ENCODE measurements at regions not wholly inside any gene's neighbourhood (a gene's known extent, or its start where the extent isn't known, plus 50 kb on each side); places are given as distances from the start of the nearest gene placed in this dataset.
"Not testable (repeated sequence)": the region's sequence is repeated elsewhere in the genome, so short reads cannot be mapped to it uniquely, and the experiment has no call there.

DNA sequence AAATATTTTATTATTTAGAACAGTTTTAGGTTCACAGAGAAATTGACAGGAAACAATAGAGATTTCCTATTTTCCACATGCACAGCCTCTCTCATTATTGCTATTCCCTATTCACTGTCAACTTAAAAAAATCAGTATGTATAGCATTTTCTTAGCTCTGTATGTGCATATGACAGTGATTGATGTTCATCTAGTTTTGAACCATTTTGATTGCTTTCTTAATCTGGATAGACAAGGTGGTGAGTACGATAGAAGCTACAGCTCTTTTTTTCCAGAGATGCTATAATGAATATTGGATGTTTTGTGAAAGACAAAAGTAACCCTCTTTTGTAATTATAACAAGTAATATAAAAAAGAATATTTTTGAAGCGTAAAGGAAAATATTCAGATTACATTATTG, 201.2 kb upstream of the ARRDC3 start:
- DNase-seq (ENCODE audit: low read depth) = no peak

DNA sequence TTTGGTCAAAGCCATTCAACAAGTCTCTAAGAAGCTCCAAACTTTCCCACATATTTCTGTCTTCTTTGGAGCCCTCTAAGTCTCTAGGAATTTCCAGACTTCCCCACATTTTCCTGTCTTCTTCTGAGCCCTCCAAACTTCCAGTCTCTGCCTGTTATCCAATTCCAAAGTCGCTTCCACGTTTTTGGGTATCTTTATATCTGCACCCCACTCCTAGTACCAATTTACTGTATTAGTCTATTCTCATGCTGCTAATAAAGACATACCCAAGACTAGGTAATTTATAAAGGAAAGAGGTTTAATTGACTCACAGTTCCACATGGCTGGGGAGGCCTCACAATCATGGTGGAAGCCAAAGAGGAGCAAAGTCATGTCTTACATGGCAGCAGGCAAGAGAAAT, 182.9 kb upstream of the ARRDC3 start:
- DNase-seq (ENCODE audit: low read depth) = not testable (repeated sequence)

DNA sequence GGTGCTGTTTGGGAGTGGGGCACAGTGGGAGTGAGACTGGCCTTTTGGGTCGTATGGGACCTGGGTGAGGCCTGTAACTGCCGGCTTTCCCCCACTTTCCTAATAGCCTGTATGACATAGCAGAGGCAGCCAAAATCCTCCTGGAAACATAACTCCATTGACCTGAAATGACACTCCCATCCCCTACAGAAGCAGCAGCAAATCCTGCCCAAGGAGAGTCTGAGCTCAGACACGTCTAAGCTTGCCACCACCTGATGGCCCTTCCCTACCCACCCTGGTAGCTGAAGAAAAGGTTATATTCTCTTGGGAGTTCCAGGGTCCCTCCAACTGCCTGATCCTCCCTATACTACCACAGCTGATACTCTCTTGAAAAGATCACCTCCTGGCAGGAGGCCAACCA, 179.8 kb upstream of the ARRDC3 start:
- no peak for DNase-seq (ENCODE audit: low read depth)

GRCh38 chr5:91541696-91542095, 158.6 kb upstream of the ARRDC3 start:
- peak; percentile 19 for DNase-seq (ENCODE audit: low read depth)

GRCh38 chr5:91538179-91538578, 155.1 kb upstream of the ARRDC3 start:
- no peak for DNase-seq (ENCODE audit: low read depth)

- no peak for DNase-seq (ENCODE audit: low read depth)
These were observed 152.4 kb upstream of the ARRDC3 start for GRCh38 chr5:91535499-91535898.

DNA sequence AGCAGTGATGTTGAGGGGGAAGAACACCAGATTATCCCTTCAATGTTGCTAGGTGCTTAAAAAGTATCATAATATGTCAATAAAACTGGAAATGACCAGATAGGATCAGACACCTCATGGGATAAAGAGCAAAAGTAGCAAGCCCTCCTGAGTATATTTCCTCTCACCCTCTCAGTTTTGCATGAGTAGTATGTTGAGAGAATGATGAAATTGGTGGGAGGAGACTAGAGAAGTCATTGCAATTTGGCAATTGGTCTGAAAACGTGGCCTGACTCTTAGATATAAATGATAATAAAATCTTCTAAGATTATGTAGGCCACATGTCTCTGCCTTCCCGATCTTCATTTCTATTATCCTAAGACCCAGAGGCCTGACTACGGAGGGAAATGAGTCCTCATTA, 151.2 kb upstream of the ARRDC3 start:
- no peak for DNase-seq (ENCODE audit: low read depth)

DNA sequence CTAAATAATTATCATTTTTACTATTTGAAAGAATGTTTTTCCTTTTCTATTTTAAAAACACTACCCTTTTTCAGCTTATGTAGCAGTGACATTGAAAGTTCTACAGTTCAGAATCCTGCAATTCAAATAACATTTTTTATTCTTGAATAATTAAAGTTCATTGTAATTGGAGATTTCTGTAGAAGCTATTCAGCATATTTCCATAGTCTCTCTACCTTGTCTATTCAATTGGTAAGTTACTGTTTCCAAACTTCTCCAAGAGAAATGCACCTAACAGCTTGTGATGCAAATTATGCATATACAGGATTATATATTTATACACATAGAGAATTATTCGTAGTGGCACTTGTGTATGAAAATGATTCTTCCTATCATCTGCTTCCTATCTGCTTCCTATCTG, 149.7 kb upstream of the ARRDC3 start:
- DNase-seq (ENCODE audit: low read depth) = no peak

DNA sequence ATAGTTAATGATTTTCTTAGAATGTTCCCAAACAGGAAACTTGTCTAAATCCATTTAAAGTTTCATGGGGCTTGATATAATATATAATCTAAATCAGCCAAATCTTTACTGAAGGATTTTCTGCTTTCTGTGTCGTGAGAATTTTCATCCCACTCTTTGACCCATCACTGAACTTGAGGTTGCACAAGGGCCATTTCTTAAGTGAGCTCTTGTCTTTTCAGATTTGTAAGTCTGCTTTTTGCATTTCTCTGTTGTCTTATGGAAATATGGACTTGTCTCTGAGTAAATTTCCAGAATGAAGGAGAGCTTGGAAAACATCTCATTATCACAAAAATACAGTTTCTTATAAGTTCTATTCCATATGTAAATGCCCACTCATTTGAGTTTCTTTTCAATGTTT, 149.2 kb upstream of the ARRDC3 start:
- no peak for DNase-seq (ENCODE audit: low read depth)

DNA sequence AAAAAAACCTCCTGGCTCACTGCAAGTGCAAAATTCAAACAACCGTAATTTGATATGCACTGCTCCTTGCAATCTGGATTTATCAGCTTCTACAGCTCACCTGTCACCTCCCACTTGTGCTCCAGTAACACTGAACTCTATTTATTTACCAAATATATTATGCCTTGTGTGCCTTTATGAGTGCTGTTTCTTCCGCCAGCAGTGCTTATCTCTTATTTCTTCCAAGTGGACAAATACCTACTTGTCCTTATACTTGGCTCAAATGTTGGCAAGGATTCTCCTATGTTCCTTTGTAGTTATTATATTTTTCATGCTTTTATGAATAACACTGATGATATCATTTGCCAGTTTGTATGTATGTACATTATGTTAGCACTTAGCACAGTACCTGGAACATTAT, 145.7 kb upstream of the ARRDC3 start:
- DNase-seq (ENCODE audit: low read depth) = no peak

GRCh38 chr5:91521785-91522184, 138.7 kb upstream of the ARRDC3 start:
- no peak for DNase-seq (ENCODE audit: low read depth)

GRCh38 chr5:91521334-91521733, 138.2 kb upstream of the ARRDC3 start:
- DNase-seq (ENCODE audit: low read depth) = no peak

GRCh38 chr5:91514400-91514799, 131.3 kb upstream of the ARRDC3 start:
- DNase-seq (ENCODE audit: low read depth) = no peak

DNA sequence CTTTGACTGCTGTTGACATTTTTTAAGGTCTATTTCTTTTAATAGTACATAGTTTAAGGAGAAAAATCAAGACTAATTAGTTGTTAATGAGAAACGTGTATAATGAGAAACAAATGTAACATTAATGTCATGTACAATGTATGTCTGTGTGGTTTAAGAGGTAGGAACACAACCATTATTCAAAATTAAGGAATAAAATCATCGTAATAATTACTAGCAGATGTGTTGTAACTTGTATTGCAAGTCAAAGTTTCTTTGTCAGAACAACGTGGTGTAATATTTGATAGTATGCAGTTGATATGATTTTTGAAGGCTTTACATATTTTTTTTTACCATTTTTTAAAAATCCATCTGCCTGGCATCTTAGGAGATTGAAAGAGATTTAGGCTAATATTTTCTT, 120.2 kb upstream of the ARRDC3 start:
- no peak for DNase-seq (ENCODE audit: low read depth)

DNA sequence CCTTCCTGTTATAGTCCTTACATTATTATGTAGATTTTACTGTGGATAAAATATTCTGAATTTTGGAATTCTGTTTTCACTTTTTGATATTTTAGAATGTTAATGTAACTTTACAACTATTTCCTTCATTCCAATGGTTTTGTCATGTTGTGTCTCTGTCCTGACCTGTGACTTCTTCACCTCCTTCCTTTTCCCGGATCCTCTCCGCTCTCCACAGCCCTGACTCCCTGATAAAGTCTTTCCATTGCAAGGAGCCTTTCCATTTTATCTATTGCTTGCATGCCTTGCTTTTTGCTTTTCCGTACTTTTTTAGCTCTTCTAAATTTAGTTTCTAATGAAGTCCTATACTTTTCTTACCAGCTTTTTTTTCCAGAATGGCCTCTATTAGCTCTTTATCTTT, 117.6 kb upstream of the ARRDC3 start:
- no peak for DNase-seq (ENCODE audit: low read depth)

DNA sequence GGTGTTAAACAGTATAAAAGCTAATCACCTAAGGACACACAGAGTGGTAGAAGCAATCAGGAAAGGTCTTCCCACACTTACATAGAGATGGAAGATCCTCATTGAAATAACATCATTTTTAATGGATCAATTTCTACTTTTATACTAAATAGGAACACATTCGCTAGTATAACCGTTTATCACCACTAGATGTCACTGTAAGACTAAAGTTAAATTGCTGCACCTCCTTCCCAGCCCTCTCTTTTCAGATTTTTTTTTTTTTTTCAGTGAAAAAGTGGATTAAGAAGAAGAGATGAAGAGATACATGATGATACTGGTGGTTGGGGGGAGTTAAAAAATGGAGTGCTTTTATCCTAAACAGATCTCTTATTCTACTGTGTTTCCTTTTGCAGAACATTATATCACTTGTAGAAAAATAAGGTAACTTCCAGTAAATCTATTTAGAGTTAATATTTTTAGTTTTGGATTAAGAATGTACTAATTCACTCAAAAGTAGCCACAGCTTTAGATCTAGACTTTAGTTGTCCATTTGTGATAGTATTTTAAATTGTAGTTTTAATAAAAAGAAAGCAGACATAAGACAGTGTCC, 116.9 kb upstream of the ARRDC3 start:
- peak; percentile 32 for DNase-seq (ENCODE audit: low read depth)

GRCh38 chr5:91495699-91496098, 112.6 kb upstream of the ARRDC3 start:
- DNase-seq (ENCODE audit: low read depth) = no peak

DNA sequence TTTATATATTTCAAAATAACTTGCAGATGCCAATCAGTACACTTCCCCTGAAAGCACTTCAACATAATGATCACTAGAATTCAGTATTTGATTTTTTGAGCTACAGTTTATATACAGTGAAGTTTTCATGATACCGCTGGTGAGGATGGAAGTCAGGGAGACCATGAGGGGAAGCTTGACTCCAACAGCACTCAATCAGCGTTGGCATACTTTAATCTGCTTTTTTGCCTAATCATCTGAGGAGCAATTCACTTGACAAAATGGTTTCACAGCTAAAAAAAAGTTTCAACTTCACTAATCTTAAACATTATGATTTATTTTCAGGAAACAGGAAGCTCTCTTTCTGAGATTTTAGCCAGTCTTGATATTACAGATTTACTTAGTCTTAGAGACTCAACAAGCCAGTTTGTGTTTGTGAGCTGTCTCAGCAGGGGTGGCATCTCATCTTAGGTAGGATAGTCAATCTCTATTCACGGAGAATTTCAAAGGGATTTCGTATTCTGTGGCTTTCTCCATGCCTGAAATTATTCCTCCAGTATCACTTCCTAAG, 111.4 kb upstream of the ARRDC3 start:
- DNase-seq (ENCODE audit: low read depth) = no peak

GRCh38 chr5:91493086-91493485, 110.0 kb upstream of the ARRDC3 start:
- DNase-seq (ENCODE audit: low read depth) = no peak

GRCh38 chr5:91491229-91491628, 108.1 kb upstream of the ARRDC3 start:
- no peak for DNase-seq (ENCODE audit: low read depth)

GRCh38 chr5:91490316-91490715, 107.2 kb upstream of the ARRDC3 start:
- DNase-seq (ENCODE audit: low read depth) = no peak

DNA sequence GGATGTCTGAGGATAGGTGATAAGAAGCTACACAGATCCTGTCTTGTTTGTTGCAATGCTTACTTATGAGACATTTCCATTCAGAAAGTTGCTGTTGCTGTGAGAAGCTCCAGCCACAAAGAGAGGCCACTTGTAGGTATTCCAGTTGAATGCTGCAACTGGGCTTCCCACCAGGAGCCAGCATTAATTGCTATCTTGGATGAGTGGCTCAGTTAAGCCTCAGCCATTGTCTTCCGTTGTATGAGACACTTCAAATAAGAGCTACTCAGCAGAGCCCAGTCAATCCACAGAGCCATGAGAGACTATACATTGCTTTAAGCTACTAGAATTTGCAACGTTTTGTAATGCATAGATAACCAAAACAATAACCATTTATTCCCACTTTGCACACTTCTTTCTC, 104.3 kb upstream of the ARRDC3 start:
- no peak for DNase-seq (ENCODE audit: low read depth)

DNA sequence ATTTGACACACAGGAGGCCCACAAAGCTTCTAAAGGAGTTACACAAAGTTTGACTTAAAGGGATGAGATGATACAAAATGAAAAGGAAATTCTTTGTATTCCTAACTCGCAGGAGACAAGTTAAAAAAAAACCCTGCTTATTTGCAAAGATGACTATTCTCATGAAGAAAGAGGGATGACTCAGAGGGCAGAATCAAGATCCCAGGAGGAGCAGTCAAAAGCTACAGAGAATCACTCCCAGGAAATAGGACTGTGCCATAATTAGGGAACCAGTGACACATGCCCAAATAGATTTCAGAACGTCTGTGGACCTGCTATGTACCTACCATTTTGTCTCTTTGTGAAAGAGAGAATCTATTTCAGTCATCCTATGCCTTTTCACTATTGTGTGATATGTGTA, 103.5 kb upstream of the ARRDC3 start:
- peak; percentile 36 for DNase-seq (ENCODE audit: low read depth)

DNA sequence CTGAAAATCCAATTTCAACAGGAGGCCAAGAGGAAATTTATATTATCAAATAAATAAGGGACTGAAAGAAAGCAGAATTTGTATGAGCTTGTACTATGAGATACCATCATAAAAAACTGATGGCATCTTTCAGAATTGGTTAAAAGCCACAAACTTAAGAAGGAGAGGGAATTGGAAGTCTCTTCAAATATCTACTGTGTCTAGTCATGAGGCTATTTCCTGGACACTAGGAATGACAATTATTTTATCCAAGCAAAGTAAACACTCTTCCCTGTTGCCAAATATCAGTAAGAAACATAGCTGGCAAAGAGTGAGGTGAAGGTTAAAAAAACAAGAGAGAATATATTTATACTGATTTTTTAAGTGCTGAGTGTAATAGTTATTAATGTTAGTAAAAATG, 101.5 kb upstream of the ARRDC3 start:
- DNase-seq (ENCODE audit: low read depth) = no peak

- not testable (repeated sequence) for DNase-seq (ENCODE audit: low read depth)
These were observed 96.3 kb upstream of the ARRDC3 start for GRCh38 chr5:91479376-91479775.
